Inflammatory macrophage (primary cell): ENCODE measurements at regions not wholly inside any gene's neighbourhood (a gene's known extent, or its start where the extent isn't known, plus 50 kb on each side); places are given as distances from the start of the nearest gene placed in this dataset.
"Not testable (repeated sequence)": the region's sequence is repeated elsewhere in the genome, so short reads cannot be mapped to it uniquely, and the experiment has no call there.

Experiments
- DNase-seq, 2 donors: peaks; one replicate each; pipeline ENCODE4 v3.0.0-alpha.2; 2020 to 2022

DNA sequence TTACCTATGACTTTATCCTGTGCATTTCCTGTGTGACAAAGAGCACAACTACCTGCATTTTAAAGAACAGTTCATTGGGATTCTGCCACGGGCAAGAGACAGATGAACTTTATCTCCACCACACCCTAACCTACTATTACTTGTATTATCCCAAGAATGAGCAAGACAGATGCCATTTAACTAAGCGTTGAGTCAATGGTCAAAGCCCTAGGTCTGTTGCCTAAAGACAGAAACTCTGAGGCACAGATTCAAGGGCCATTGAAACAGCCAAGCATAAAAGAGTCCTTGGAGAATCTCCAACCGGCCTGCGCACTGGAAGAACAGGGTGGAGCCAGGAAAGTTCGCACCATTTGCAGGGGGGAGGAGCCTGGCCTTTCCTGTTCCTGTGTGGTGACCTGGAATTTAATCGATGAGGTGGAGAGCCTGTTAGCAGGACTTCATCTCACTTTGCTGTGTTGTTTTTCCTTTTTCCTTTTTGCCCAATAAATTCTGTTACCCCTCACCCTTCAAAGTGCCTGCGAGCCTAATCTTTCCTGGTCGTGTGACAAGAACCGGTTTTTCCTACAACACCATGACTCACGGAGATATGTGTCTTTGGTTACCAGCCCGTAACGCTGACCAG, 146.4 kb upstream of the DIAPH2 start:
- no peak for DNase-seq

DNA sequence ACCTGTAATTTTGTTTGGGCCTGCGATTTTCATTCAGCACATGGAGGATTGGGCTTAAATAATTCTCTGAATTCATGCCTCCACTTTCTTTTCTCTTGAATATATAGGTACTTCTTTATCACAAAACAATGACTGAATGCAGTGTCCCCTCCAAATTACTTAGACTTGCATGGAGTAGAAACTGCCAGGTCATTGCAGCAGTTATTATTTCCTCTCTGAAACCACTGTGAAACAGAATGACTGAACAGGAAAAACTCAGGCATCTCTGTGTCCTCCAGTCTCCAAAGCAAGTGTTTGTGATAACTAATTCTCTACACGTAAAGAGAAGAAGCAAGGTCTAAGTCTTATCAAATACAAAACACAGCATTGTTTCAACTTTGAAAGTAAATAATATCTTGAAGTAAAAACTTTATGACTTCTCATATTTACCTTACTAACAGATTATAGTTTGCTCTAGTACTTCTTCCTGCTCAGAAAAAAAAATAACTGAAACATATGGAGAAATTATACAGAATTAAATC, 144.5 kb upstream of the DIAPH2 start:
- no peak for DNase-seq

DNA sequence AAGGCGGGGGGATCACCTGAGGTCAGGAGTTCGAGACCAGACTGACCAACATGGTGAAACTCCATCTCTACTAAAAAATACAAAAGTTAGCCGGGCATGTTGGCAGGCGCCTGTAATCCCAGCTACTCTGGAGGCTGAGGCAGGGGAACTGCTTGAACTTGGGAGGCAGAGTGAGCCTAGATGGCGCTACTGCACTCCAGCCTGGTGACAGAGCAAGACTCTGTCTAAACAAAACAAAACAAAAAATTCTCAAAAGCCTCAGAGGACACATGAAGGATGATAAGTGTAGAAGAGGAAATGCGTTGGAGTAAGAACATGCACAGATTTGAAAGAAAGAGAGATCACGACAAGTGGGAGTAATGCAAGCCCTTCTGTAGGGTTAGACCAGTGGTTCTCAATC, 138.4 kb upstream of the DIAPH2 start:
- not testable (repeated sequence) for DNase-seq

DNA sequence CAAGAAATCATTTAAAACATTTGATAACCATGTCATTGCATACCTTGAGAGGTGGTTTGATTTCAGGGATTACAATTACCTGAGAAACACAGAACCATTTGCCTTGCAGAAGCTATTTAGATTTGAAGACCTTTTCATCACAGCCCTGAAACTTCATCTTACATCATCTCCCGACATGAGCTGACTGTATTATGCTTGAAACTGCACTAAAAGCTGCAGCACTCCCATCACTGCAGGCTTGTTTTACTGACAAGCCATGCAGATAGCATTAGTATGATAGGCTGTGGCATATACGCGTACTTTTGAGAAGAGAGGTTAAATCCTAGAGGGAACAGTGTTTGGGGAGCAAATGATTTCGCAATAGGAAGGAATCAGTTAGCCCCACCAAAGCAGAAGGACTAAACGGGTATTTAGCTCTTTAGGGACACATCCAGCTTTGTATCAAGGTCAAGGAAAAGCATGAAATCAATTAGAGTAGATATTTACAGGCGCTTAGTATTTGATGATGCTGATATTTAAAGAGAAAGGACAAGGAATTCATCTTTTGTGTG, 133.2 kb upstream of the DIAPH2 start:
- DNase-seq: no peak

DNA sequence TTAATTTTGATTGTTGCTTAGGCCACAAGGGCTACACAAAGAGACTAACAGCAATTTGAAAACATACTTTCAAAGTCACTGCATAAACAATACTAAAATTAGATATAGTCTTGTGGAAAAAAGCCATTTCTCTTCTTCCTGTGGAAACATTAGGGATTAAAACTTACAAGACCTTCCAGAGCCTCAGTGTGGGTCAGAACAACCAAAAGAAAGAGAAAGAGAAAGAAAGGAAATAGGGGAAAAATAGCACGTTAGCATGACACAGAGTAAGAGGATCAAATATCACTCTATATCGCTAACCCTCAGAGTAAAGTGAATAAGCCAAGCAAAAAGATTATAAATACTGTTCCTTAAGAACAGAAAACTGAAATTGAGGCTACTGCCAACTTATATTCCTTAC, 127.8 kb upstream of the DIAPH2 start:
- no peak for DNase-seq

DNA sequence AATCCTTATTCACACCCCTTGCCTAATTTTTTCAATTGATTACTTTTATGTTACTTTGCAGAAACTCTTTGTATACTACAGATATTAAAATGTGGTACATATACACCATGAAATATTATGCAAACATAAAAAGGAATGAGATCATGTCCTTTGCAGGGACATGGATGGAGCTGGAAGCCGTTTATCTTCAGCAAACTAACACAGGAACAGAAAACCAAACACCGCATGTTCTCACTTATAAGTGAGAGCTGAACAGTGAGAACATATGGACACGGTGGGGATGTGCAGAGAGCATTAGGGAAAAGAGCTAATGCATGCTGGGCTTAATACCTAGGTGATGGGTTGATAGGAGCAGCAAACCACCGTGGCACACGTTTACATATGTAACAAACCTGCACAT, 123.5 kb upstream of the DIAPH2 start:
- DNase-seq: not testable (repeated sequence)

DNA sequence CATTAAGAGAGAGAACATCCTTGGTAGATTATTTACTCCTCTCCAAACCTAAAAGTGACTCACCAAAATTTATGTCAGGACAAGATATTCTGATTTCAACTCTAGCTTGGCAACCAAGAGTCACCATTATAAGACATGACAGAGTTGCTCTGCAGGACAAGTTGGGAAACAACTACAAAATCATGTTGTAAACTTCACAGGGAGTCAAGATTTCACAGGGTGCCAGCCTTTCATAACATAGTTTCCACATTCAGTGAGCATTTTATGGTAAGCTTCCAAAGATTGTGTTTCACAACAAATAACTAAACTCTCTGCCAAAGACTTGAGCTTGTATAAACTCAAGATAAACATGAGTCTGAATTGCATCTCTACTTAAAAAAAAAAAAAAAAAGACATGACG, 121.0 kb upstream of the DIAPH2 start:
- DNase-seq: peak; percentile 20 to 65

DNA sequence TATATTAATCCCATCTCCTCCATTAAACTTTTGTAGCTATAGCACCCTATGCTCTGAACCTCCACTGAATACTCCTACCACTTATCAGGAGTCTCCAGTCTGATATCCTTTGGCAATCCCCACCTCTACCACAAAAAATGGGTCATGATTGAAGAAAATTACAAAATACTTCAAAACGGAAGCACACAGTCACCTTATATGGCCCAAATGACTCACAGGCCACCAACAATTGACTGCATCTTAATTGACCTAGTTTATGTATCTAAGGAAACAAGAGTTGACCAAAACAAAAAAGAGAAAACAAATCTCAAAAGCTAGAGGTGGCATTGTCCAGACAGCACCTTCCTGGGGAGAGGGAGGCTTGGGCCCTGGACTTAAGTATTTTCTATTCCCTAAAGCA, 120.0 kb upstream of the DIAPH2 start:
- peak; percentile 17 to 35 for DNase-seq

DNA sequence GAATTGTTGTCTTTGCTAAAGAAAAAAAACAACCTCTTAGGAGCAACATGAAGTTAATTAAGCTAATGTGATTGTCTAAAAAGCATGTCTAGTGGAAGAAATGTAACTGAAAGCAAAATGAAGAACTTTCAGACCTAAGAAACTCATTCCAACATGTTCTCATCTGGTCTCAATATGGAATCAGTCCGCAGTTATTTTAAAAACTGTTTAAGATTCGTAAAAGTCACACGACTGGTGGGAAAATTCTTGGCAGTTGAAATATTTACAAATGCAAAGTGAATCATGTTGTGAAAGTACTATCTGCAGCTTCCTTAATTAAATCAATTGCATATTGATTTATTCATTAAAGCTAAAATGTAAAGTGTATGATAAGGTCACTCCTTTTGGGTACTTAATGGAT, 117.8 kb upstream of the DIAPH2 start:
- no peak for DNase-seq

DNA sequence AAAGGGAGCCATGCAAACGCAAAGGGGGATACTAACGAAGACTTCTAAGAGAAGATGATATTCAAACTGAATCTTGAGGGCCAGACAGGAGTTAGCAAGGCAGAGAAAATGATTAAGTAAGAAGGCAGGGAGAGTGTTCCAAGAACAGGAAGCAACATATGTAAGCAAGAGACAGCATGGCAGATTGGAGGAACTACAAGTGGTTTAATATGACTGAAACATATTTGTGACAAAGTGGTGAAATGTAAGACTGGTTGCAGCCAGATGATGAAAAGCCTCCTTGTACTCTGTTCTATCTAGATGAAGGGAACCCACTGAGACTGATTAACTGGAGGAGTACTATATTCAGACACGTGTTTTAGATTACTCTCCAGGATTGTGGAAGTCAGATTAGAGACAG, 116.6 kb upstream of the DIAPH2 start:
- peak; percentile 28 to 51 for DNase-seq

DNA sequence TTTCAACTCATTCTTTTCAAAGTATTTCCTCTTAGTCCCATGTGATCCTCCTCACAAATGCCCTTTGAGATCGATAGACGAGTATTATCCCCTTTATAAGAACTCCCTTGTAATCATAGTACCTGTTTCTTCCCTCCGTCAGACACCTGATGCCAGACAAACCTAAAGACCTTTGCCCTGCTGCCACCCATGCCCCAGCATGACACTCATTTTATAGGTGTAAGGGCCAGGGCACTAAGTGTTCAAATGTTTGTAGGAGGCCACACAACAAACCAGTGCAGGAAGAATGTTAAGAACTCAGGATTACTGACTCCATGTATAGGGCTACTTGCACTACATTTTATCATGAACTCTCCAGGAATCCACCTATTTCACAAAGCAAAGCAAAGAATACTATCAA, 115.6 kb upstream of the DIAPH2 start:
- no peak for DNase-seq

DNA sequence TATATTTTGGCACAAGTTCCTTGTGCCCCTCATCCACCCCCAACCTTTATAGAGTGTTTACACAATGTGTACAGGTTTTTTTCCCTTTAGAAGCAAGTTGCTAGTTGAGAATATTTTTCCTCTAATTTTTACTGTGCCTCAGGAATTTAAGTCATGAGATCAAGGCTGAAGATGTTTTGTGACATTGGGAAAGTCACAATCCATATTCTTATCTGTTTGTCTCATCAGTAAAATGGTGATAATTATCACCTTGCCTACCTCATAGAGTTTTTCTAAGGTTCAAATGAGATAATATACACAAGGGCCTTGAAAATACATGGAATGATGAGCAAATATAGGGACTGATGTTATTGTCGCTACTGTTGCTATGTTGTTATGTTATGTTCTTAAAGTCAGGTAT, 109.6 kb upstream of the DIAPH2 start:
- no peak for DNase-seq

DNA sequence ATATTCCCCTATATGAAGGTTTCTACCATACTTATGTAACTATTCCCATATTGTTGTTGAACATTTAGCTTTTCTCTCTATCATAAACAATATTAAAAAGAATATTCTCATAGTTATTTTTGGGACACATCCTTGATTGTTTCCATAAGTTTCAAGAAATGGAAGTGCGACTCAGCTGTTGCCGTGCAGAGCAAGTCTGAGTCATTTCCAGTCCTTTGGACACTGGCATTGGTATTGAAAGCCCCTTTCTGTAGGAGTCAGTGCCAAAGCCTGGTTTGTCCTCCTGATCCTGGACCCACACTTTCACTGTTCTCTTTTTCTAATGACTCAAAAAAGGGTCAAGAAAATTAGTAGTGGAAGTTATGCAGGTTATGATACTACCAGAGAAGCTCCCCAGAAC, 108.3 kb upstream of the DIAPH2 start:
- DNase-seq: no peak

DNA sequence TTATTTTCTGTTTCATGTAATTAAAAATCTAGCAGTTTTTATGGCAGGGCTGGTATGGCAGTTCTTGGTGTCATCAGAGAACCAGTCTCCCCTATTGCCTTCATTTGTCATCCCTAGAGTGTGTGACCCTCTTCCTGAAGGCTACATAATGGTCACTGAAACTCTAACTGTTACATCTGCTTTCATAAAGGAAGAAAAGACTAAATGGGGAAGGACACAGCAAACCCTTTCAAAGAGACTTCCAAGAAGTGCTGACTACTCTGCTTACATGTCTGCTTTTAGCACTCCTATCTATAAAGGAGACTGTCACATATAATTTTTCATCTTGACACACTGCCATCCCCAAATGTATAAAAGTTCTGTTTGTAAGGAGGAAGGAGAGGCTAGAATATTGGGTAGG, 105.9 kb upstream of the DIAPH2 start:
- peak; percentile 3 to 20 for DNase-seq

DNA sequence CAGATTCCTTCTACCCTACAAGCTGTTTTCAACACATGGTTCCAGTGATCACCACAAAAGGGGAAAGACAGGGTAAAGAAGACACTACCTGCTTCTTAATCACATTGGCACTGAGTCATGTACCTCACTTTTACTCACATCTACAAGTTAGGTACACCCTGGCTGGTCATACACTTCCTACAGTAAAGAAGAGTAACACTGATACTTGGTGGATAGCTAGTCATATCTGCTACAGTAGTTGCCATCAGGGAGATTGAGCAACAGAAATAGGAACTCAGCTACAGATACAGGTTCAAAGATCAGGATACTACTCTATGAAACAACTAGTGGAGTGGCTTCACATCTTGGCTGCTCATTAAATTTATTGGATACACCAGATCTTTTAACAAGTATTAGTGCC, 105.4 kb upstream of the DIAPH2 start:
- no peak for DNase-seq

DNA sequence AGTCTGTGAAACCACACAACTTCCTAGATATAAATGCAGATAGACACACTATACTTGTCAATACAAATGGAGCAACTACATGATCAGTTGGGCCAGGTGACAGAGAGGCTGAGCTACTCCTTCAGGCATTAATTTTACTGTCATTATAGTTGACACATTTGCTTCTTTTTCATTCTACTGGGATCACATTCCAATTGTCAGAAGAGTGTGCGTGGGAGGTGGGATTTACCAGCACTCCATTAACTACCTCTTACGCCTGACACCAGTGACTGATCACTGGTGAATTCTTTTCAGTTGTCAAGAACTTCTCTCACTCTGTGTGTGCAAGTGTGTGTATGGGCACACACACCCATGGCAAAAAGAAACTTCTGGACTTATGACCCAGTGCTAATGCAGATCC, 94.2 kb upstream of the DIAPH2 start:
- no peak for DNase-seq

DNA sequence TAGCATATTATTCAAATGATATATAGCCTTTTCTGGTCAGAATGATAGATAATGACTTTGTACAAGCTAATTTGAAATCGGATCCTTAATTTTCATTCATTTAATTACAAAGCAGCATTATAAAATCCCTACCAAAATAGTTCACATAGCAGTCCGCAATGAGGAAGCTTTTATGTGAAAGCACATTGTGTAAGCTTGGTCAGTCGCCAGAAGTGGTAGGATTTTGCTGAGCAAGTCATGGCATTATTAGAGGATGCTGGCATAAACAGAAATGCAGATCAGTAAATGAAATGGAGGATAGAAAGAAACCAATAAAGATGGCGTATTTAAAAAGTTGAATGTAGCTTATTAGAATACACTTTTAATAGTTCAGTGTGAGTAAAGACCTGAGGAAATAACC, 93.2 kb upstream of the DIAPH2 start:
- peak; percentile 3 to 23 for DNase-seq

DNA sequence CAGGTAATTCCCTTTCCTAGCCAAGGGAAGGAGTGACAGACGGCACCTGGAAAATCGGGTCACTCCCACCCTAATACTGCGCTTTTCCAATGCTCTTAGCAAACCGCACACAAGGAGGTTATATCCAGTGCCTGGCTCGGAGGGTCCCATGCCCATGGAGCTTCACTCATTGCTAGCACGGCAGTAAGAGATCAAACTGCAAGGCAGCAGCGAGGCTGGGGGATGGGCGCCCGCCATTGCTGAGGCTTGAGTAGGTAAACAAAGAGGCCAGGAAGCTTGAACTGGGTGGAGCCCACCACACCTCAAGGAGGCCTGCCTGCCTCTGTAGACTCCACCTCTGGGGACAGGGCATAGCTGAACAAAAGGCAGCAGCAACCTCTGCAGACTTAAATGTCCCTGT, 86.8 kb upstream of the DIAPH2 start:
- not testable (repeated sequence) for DNase-seq

DNA sequence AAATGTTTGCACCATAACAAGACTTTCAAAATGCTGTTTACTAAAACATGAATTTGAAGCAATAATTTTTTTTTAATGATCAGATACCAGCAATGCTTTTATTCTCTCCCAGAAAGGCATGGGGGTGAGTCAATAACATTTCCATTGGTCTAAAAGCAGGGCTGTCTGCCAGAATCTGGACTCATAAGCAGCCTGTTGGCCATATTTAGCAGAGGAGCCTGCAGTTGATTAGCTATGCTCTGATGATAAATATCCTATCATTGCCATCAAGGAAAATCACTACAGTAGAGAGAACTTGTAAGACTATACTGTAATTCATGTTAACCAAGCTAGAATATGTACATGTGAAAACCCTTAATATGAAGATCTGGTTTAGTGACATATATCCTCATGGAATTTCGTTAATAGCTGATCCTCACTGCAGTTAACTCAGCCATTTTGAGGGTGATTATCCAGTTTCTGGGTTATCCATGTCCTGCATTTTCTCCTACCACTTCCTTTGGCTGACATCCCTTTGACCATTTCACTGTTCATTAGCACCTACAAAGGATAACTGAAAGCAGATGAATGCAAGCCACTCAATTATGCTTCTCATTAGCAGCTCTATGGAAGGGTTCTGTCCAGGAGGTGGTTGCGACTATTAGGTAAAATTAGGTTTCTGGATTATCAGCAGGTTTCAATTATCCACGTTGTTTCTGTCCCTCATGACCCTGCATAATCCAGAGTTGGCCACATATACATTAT, 72.9 kb upstream of the DIAPH2 start:
- DNase-seq: no peak

DNA sequence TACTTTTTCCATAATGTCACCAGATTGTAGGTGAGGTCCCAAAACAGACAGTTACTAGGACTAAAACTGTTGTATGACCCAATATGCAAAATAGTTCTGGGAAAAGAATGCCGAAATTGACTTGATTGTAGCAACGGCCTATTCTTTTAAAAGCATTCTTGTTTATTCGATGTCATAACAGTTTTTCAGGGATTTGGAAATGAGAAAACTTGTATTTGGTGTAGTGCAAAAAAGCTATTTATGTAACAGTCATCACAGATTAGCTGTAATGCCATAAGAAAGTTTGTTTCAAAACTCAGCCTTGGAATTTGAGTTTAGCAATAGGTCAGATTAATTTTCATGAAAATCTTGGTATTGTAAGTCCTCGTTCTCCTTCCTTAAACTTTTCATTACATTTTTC, 69.2 kb upstream of the DIAPH2 start:
- DNase-seq: no peak

DNA sequence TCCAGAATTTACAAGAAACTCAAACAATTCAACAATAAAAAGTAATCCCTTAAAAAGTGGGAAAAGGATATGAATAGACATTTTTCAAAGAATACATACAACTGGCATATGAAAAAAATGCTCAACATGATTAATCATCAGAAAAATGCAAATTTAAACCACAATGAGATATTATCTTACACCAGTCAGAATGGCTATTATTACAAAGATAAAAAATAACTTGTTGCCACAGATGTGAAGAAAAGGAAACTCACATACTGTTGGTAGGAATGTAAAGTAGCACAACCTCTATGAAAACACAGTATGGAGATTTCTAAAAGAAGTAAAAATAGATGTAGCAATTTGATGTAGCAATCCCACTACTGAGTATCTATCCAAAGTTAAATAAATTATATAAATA, 65.1 kb upstream of the DIAPH2 start:
- no peak for DNase-seq

DNA sequence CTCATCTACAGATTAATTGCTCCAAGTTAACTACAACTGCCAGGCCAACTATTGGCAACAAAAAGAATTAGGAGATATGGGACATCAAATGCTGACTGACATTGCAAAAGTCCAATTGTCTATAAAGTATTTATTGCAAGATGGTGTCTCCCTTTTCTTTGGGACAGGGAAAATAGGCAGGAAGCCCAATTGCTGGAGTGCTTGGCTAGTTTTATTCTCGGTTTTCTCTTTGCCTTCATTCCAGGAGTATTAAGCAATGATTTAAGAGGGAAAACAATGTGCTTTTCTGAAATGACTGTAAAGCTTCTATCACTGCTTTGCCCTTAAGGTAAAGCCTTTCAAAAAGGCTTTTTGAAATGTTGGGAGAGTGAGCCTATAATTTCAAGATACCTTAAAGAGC, 62.8 kb upstream of the DIAPH2 start:
- no peak for DNase-seq
